ENCODE measurements at regions not wholly inside any gene's neighbourhood (a gene's known extent, or its start where the extent isn't known, plus 50 kb on each side); places are given as distances from the start of the nearest gene placed in this dataset.

DNA sequence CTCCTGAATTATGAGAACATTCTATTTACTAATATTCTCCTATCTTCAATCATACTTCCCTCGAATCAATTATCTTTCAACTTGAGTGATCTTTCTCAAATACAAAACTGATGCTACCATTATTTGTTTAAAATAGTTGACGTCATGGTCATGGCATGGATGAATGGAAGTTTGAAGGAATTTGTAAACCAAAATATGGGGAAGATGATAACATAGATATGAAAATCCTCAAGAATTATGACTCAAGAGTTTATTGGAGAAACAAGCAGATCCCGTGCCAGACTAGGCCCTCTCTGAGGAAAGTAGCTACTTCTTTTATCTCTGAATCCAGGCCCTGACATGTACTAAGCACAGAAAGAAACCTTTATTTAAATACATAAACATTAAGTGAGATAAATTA is 270.4 kb upstream of the MC4R start:
- no peak overlapping the region for H3K27ac Mint-ChIP-seq
- intact Hi-C loops (cut with micrococcal nuclease): no loop called here
- H3K27me3 Mint-ChIP-seq (ENCODE audit: low read depth): no peaks in the 10 kb centered on the region
- no peak for DNase-seq
- no peak overlapping the region for H3K4me3 Mint-ChIP-seq
- peaks cover 4% of the 10 kb centered on the region for H3K9me3 Mint-ChIP-seq
- H3K4me1 Mint-ChIP-seq (ENCODE audit: low read depth): no peaks in the 10 kb centered on the region
- CTCF ChIA-PET: no interaction called here
- no peaks in the 10 kb centered on the region for H3K36me3 Mint-ChIP-seq (ENCODE audit: low read depth)

DNA sequence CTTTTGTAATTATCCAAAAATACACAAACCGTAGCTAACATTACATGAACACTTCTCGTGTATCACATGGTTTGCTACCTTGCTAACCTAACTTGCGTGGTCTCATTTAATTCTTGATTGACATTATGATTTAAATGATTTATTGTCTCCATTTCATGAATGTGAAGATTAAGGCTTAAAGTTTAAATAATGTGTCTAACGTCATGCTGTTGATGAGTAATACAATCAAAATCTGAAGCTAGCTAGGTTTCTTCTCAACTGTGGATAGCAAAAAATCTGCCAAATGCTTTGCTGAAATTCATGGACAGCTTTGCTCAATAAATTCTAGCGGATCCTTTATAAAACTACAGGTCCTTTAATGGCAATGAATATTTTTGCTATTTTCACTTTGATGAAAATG is 274.1 kb upstream of the MC4R start:
- no peaks in the 10 kb centered on the region for H3K4me1 Mint-ChIP-seq (ENCODE audit: low read depth)
- no peak overlapping the region for H3K27ac Mint-ChIP-seq
- DNase-seq: no peak
- H3K27me3 Mint-ChIP-seq (ENCODE audit: low read depth): no peaks in the 10 kb centered on the region
- H3K9me3 Mint-ChIP-seq: no peaks in the 10 kb centered on the region
- CTCF ChIA-PET: no interaction called here
- no peaks in the 10 kb centered on the region for H3K36me3 Mint-ChIP-seq (ENCODE audit: low read depth)
- H3K4me3 Mint-ChIP-seq: no peak overlapping the region
- intact Hi-C loops (cut with micrococcal nuclease): no loop called here

DNA sequence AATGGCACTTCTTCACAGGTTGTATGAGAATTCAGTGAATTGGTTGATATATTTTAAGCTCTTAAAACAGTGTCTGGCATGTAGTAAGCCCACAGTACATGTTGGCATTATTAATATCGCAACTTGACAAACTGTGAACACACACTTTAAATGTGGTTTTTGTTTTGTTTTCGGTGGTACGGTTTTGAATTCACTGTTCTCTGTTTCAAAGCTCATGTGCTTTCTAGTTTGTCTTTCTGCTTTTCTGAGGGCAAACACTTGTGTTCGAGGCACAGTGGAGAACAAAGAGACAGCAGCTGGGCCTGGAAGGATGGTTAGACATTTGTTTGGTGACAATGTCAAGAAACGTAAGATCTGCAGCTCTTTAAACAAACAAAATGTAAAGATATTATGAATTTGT is 276.5 kb upstream of the MC4R start:
- no peaks in the 10 kb centered on the region for H3K36me3 Mint-ChIP-seq (ENCODE audit: low read depth)
- DNase-seq: no peak
- CTCF ChIA-PET: no interaction called here
- H3K4me1 Mint-ChIP-seq (ENCODE audit: low read depth): no peaks in the 10 kb centered on the region
- no peak overlapping the region for H3K27ac Mint-ChIP-seq
- H3K27me3 Mint-ChIP-seq (ENCODE audit: low read depth): no peaks in the 10 kb centered on the region
- no peaks in the 10 kb centered on the region for H3K9me3 Mint-ChIP-seq
- intact Hi-C loops (cut with micrococcal nuclease): no loop called here
- no peak overlapping the region for H3K4me3 Mint-ChIP-seq

DNA sequence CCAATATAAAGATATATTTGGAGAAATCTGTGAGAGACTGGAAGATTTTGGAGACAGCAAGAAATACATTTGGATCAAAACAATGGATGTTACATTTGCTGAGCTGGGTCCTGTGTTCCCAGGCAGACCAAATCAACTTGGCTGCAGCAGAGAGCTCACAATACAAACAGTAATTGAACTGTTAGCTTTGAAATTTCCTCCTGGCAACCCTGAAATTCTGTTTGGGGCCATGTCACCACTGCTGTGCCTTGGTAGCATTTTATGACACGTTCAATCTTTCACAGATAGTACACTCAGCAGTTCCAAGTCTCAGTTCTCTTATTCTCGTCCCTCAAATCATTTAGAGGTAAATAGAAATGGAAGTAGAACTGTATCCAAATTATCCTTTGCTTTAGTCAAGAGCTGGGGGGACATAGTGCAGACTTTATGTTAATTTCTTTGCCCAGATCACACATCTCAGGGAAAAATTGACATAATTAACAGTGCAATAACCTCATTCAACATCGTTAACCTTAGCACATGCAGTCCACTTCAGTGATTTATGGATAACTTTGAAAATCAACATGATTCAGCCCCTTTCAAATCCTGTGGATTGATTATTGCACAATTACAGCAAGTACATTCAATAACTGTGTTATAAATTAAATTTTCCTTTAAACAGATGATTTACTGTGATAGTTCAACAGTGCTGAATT is 277.4 kb upstream of the MC4R start:
- H3K27me3 Mint-ChIP-seq (ENCODE audit: low read depth): no peaks in the 10 kb centered on the region
- H3K4me3 Mint-ChIP-seq: no peak overlapping the region
- DNase-seq: no peak

DNA sequence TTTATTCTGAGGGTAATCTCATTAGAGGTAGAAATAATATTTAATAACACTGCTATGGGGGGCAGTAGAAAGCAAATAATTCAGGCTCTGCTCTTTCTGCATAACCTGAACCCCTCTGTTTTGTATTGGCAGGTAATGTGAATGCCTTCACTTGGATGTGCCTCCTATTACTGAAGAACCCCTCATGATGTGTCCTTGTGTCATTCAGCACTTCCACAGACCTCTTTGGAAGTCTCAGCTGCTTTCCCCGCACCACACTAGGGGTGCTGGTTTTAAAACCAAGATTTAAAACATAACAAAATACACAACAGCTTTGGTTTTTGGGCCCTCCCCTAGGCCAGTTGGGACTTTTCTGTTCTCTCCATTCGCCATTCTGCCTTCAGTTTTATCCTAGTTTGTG is 281.7 kb upstream of the MC4R start:
- no peaks in the 10 kb centered on the region for H3K4me1 Mint-ChIP-seq (ENCODE audit: low read depth)
- no peak for DNase-seq
- H3K27me3 Mint-ChIP-seq (ENCODE audit: low read depth): no peaks in the 10 kb centered on the region
- no peak overlapping the region for H3K27ac Mint-ChIP-seq
- no peak overlapping the region for H3K4me3 Mint-ChIP-seq
- intact Hi-C loops (cut with micrococcal nuclease): no loop called here
- CTCF ChIA-PET: interaction anchor here (0.6 kb wide), 1 partner anchor 13 kb away, joined by 4 read pairs; no protein-coding TSS in a partner anchor
- H3K36me3 Mint-ChIP-seq (ENCODE audit: low read depth): no peaks in the 10 kb centered on the region
- no peaks in the 10 kb centered on the region for H3K9me3 Mint-ChIP-seq

More for the DNA sequence above, 277.4 kb upstream of the MC4R start:
- no peaks in the 10 kb centered on the region for H3K9me3 Mint-ChIP-seq
- intact Hi-C loops (cut with micrococcal nuclease): no loop called here
- no peaks in the 10 kb centered on the region for H3K36me3 Mint-ChIP-seq (ENCODE audit: low read depth)
- no peak overlapping the region for H3K27ac Mint-ChIP-seq
- CTCF ChIA-PET: no interaction called here
- no peaks in the 10 kb centered on the region for H3K4me1 Mint-ChIP-seq (ENCODE audit: low read depth)

DNA sequence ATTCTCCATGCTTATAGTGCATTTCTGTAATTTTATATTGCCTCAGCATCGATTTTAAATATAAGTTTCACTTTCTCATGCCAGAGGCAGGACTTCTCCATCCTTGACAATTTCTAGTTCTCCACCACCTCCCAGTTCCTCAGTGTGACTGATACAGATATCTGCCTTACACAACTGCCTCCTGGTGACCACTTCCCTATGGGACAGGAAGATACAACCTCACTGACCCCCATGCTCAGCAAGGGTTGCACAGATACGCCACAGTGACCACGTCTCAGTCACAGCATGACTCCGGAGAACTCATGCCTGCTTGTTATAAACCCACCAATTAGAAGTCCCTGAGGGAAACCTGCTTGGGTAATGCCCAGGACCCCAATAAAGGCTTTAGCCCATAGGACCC is 284.0 kb upstream of the MC4R start:
- DNase-seq: no peak
- no peaks in the 10 kb centered on the region for H3K9me3 Mint-ChIP-seq
- H3K4me1 Mint-ChIP-seq (ENCODE audit: low read depth): no peaks in the 10 kb centered on the region
- no peaks in the 10 kb centered on the region for H3K27me3 Mint-ChIP-seq (ENCODE audit: low read depth)
- H3K4me3 Mint-ChIP-seq: no peak overlapping the region
- intact Hi-C loops (cut with micrococcal nuclease): no loop called here
- CTCF ChIA-PET: no interaction called here
- no peaks in the 10 kb centered on the region for H3K36me3 Mint-ChIP-seq (ENCODE audit: low read depth)
- no peak overlapping the region for H3K27ac Mint-ChIP-seq

DNA sequence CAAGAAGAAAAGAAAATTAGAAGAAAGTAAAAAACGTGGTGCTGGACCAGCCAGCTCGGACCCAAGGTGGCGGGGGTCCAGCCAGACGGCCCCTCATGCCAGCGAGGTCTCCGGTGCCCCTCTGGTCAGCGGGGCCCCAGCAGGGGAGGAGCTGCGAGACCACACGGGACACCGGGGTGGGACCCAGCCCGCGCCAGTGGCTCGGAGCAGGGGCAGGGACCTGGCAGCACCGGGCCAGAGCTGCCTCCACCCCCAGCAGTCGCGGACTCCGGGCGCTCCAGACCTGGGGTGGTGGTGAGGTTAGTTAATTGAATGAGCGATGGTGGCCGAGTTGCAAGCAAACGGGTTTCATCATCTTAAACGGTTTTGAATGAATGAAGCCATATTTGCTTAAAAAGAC is 289.9 kb upstream of the MC4R start:
- no peaks in the 10 kb centered on the region for H3K4me1 Mint-ChIP-seq (ENCODE audit: low read depth)
- no peak overlapping the region for H3K27ac Mint-ChIP-seq
- H3K27me3 Mint-ChIP-seq (ENCODE audit: low read depth): no peaks in the 10 kb centered on the region
- no peak overlapping the region for H3K4me3 Mint-ChIP-seq
- CTCF ChIA-PET: no interaction called here
- no peaks in the 10 kb centered on the region for H3K36me3 Mint-ChIP-seq (ENCODE audit: low read depth)
- DNase-seq: no peak
- peaks cover 2% of the 10 kb centered on the region for H3K9me3 Mint-ChIP-seq
- intact Hi-C loops (cut with micrococcal nuclease): no loop called here

DNA sequence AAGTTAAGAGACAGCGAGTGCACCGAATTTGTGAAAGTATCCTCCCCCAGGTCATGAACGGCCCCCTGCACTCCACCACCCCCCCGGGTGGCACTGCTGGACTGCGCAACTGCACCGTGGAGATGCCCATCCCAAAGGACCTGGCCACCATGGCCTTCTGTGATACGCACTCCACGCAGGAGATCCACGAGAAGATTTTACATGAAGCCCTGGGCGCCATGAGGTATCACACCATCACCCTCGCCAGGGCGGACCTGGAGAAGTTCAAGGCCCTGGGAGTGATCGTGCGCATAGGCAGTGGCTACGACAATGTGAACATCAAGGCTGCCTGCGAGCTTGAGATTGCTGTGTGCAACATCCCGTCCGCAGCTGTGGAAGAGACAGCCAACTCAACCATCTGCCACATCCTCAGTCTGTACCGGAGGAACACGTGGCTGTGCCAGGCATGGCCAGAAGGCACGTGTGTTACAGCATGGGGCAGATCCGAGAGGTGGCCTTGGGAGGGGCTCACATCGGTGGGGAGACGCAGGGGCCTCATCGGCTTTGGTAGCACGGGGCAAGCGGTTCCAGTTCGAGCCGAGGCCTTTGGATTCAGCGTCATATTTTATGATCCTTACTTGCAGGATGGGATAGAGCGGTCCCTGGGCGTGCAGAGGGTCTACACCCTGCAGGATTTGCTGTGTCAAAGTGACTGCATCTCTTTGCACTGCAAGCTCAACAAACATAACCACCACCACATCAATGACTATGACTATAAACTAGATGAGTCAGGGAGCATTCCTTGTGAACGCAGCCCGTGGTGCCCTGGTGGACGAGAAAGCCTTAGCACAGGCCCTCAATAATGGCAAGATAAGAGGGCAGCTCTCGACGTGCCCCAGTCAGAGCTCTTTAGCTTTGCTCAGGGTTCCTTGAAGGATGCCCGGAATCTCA is 290.8 kb upstream of the MC4R start:
- DNase-seq: no peak
- no peaks in the 10 kb centered on the region for H3K36me3 Mint-ChIP-seq (ENCODE audit: low read depth)
- peaks cover 2% of the 10 kb centered on the region for H3K9me3 Mint-ChIP-seq
- no peak overlapping the region for H3K4me3 Mint-ChIP-seq
- CTCF ChIA-PET: no interaction called here
- no peak overlapping the region for H3K27ac Mint-ChIP-seq
- intact Hi-C loops (cut with micrococcal nuclease): no loop called here
- H3K4me1 Mint-ChIP-seq (ENCODE audit: low read depth): no peaks in the 10 kb centered on the region
- H3K27me3 Mint-ChIP-seq (ENCODE audit: low read depth): no peaks in the 10 kb centered on the region

DNA sequence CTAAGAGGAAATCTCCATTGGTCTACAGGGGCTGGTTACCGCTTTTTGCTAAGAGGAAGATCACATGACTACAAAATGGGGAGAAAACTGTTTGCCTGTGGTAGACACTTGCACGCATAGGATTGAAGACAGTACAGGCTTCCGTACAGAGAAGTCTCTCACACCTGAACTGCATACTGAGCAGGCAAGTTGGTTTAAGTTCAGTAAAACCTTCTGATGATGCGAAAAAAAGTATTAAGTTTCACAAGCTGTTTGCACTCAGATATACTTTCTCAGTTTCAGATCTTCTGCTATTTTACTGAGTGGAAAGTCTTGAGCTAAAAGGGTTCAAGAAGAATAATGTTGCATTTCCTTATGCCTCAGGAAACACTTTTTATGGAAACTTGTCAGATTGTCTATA is 292.2 kb upstream of the MC4R start:
- Mint-ChIP-seq H3K9me3 (peaks cover 2% of the 10 kb centered on the region), H3K4me1 (ENCODE audit: low read depth) (no peaks in the 10 kb centered on the region), H3K27me3 (ENCODE audit: low read depth) (no peaks in the 10 kb centered on the region), H3K36me3 (ENCODE audit: low read depth) (no peaks in the 10 kb centered on the region), H3K27ac (no peak overlapping the region), H3K4me3 (no peak overlapping the region)
- intact Hi-C loops (cut with micrococcal nuclease): no loop called here
- DNase-seq: no peak
- CTCF ChIA-PET: no interaction called here

DNA sequence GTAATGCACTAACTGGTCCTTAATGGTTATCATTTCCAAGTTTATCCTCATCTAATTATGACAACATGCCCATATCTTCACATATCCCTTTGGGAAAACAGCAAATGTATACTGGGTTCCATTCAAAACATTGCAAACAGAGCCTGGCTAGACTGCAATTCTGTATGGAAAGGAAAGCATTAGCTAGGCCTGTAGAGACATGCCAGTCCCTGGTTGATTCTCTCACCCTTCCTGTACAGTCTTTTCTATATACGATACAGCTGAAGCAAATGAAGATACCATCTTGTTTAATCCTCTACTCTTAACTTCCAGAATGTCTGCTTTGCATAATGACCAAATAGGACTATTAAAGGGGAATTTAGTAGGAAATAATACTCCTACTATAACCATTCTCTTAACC is 294.4 kb upstream of the MC4R start:
- no peak overlapping the region for H3K27ac Mint-ChIP-seq
- no peaks in the 10 kb centered on the region for H3K27me3 Mint-ChIP-seq (ENCODE audit: low read depth)
- H3K4me1 Mint-ChIP-seq (ENCODE audit: low read depth): no peaks in the 10 kb centered on the region
- CTCF ChIA-PET: no interaction called here
- peaks cover 2% of the 10 kb centered on the region for H3K9me3 Mint-ChIP-seq
- intact Hi-C loops (cut with micrococcal nuclease): no loop called here
- H3K36me3 Mint-ChIP-seq (ENCODE audit: low read depth): no peaks in the 10 kb centered on the region
- no peak for DNase-seq
- no peak overlapping the region for H3K4me3 Mint-ChIP-seq

DNA sequence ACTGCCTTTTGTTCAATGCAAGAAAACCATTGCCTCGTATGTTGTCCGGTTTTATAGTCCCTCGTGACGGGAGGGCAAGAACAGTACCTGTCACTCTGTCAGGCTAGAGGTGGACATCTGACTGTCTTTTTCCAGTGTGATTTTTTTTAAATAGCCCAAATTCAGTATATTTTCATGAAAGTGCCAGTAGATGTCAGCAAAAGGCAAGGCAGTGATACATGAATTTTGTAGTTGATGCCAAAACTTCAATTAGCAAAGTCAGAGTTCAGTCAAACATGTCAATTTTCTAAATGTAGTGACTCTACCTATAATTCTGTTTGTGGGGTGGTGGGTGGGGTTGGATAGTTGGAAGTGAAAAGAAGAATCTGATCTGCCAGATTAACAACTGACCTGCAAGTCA is 296.0 kb upstream of the MC4R start:
- no peak overlapping the region for H3K27ac Mint-ChIP-seq
- H3K4me1 Mint-ChIP-seq (ENCODE audit: low read depth): no peaks in the 10 kb centered on the region
- intact Hi-C loops (cut with micrococcal nuclease): no loop called here
- H3K9me3 Mint-ChIP-seq: no peaks in the 10 kb centered on the region
- H3K27me3 Mint-ChIP-seq (ENCODE audit: low read depth): no peaks in the 10 kb centered on the region
- CTCF ChIA-PET: no interaction called here
- H3K4me3 Mint-ChIP-seq: no peak overlapping the region
- no peaks in the 10 kb centered on the region for H3K36me3 Mint-ChIP-seq (ENCODE audit: low read depth)
- no peak for DNase-seq

DNA sequence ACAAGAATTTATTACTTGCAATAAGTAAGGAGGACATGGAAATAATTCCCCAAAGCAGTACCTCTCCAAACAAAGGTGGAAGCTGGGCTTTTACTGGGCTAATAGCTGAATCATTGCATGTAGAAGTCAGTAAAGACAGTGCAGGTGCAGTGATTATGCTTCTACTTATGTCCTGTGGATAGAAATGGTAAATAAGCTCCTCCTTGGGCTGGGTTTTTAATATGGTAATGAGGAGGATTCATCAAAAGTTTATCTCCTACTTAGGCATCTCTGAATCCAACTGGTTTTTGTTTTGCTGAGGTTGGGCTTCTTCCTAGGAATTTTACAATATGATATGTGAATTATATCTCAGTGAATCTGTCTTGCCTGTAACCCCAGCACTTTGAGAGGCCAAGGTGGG is 297.4 kb upstream of the MC4R start:
- Mint-ChIP-seq H3K27me3 (ENCODE audit: low read depth) (no peaks in the 10 kb centered on the region), H3K36me3 (ENCODE audit: low read depth) (no peaks in the 10 kb centered on the region), H3K9me3 (no peaks in the 10 kb centered on the region), H3K4me1 (ENCODE audit: low read depth) (no peaks in the 10 kb centered on the region), H3K4me3 (no peak overlapping the region), H3K27ac (no peak overlapping the region)
- DNase-seq: no peak
- intact Hi-C loops (cut with micrococcal nuclease): no loop called here
- CTCF ChIA-PET: no interaction called here

DNA sequence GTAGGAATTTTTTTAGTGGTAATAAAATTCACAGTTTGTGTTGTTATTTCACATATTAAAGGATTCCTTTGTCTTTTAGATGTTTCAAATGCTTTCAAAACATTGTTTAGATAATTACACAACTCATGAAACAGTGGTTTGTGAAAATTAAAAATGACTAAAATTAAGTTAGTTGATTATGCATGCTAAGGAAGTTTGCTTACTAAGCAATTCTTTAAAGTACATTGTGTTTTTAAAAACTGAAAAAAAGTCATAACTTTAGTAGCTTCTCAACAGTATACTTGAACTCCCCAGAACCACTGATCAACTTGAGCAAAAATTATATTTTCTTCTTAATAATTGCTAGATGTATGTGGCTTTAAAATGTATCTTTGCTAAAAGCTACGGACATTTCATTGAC is 298.4 kb upstream of the MC4R start:
- H3K36me3 Mint-ChIP-seq (ENCODE audit: low read depth): no peaks in the 10 kb centered on the region
- no peaks in the 10 kb centered on the region for H3K4me1 Mint-ChIP-seq (ENCODE audit: low read depth)
- CTCF ChIA-PET: no interaction called here
- H3K27me3 Mint-ChIP-seq (ENCODE audit: low read depth): no peaks in the 10 kb centered on the region
- H3K27ac Mint-ChIP-seq: no peak overlapping the region
- H3K4me3 Mint-ChIP-seq: no peak overlapping the region
- intact Hi-C loops (cut with micrococcal nuclease): no loop called here
- no peak for DNase-seq
- H3K9me3 Mint-ChIP-seq: no peaks in the 10 kb centered on the region

Data from activated naive CD4-positive, alpha-beta T cell treated with anti-CD3 and anti-CD28 coated beads for 36 hours (primary cell).